ENCODE measurements at regions not wholly inside any gene's neighbourhood (a gene's known extent, or its start where the extent isn't known, plus 50 kb on each side); places are given as distances from the start of the nearest gene placed in this dataset.

DNA sequence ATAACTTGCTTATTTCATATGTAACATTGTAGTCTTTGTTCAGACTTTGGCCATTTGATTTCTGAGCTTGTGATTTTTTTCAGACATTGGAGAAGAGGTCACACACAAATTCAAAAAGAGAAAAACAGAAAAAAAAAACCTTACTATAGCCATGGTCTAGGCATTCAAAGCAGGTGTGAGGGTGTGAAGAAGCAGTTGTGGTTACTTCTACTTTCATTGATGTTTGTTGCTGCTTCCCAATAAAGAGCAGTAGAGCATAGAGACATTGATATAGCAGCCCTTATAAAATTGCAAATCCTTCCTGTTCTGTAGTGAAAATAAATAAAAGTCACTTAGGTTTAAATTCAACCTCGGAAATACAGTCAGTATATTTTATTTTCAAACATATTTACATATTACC lies 671.6 kb downstream of the GRXCR1 start:
- Histone ChIP-seq H3K4me1 (no peaks in the 10 kb centered on the region), H3K27ac (no peak overlapping the region), H3K27me3 (no peaks in the 10 kb centered on the region), H3K9me3 (no peaks in the 10 kb centered on the region), H3K36me3 (no peaks in the 10 kb centered on the region), H3K4me3 (no peak overlapping the region)
- no peak for TF ChIP-seq POLR2A (IDR thresholded peaks at IDR 0.05)
- TF ChIP-seq, protein P1, sequence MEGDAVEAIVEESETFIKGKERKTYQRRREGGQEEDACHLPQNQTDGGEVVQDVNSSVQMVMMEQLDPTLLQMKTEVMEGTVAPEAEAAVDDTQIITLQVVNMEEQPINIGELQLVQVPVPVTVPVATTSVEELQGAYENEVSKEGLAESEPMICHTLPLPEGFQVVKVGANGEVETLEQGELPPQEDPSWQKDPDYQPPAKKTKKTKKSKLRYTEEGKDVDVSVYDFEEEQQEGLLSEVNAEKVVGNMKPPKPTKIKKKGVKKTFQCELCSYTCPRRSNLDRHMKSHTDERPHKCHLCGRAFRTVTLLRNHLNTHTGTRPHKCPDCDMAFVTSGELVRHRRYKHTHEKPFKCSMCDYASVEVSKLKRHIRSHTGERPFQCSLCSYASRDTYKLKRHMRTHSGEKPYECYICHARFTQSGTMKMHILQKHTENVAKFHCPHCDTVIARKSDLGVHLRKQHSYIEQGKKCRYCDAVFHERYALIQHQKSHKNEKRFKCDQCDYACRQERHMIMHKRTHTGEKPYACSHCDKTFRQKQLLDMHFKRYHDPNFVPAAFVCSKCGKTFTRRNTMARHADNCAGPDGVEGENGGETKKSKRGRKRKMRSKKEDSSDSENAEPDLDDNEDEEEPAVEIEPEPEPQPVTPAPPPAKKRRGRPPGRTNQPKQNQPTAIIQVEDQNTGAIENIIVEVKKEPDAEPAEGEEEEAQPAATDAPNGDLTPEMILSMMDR (IDR thresholded peaks at IDR 0.05) = no peak
- intact Hi-C loops (cut with DNase I; ENCODE audit: low total_unique reads) = no loop called here
- DNase-seq = no peak

DNA sequence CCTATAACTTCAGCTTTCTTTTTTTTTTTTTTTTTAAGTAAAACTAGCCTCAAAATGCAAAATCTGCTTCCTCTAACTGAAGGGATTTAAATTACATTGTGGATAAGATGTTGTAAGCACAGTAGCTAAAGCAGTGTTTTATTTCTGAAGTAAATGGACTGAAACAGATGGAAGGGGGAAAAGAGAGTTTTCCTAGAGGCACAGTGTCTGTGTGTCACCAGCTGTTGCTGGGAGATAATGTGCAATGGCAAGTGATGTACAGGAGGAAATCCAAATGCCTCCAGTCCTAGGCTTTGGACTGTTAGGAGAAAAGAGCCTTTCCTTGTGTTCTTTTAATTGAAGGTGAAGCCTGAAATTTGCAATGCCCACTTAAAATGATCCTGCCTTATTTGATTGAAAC lies 672.1 kb downstream of the GRXCR1 start:
- TF ChIP-seq, protein P1 (IDR thresholded peaks at IDR 0.05) = no peak
- TF ChIP-seq POLR2A (IDR thresholded peaks at IDR 0.05) = no peak
- no peaks in the 10 kb centered on the region for H3K4me1 ChIP-seq
- DNase-seq = no peak
- no peak overlapping the region for H3K27ac ChIP-seq
- no peaks in the 10 kb centered on the region for H3K36me3 ChIP-seq
- H3K9me3 ChIP-seq = no peaks in the 10 kb centered on the region
- H3K27me3 ChIP-seq = no peaks in the 10 kb centered on the region
- H3K4me3 ChIP-seq = no peak overlapping the region
- intact Hi-C loops (cut with DNase I; ENCODE audit: low total_unique reads) = no loop called here

DNA sequence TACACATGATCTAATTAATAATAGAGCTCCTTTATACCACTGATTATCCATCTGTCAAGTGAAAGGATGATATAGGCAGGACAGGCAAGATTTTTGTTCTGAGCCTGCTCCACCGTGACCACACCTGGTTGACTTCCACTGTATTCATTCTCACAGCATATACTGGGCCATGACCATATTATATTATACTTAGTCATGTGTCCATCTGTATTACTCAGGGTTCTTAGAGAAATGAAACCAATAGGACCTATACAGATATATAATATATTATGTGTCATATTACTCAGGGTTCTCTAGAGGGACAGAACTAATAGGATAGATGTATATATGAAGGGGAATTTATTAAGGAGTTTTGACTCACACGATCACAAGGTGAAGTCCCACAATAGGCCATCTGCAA lies 675.1 kb downstream of the GRXCR1 start:
- no peak overlapping the region for H3K27ac ChIP-seq
- DNase-seq = no peak
- no peaks in the 10 kb centered on the region for H3K36me3 ChIP-seq
- H3K27me3 ChIP-seq = no peaks in the 10 kb centered on the region
- H3K9me3 ChIP-seq = no peaks in the 10 kb centered on the region
- no peak overlapping the region for H3K4me3 ChIP-seq
- TF ChIP-seq POLR2A (IDR thresholded peaks at IDR 0.05) = no peak
- TF ChIP-seq, protein P1 (IDR thresholded peaks at IDR 0.05) = no peak
- intact Hi-C loops (cut with DNase I; ENCODE audit: low total_unique reads) = no loop called here
- H3K4me1 ChIP-seq = no peaks in the 10 kb centered on the region

DNA sequence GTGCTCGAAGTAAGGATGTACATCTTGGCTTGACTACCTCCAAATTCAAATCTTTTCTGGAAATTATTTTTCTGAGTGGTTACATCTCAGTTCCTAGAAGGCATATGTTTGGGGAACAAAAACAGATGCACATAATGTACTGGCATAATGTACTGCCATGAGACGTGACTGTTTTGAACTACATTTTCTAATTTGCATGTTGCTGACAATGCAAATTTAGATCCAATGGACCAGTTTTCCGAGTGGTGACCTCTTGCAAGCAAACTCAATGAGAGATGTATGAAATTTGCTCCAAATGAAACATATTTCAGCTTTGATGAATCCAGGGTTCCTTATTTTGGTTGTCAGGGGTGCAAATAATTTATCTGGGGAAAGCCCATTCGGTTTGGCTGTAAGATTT lies 694.3 kb downstream of the GRXCR1 start:
- Histone ChIP-seq H3K36me3 (no peaks in the 10 kb centered on the region), H3K9me3 (no peaks in the 10 kb centered on the region), H3K27me3 (no peaks in the 10 kb centered on the region), H3K4me1 (no peaks in the 10 kb centered on the region), H3K4me3 (no peak overlapping the region), H3K27ac (no peak overlapping the region)
- TF ChIP-seq POLR2A (IDR thresholded peaks at IDR 0.05) = no peak
- TF ChIP-seq, protein P1 (IDR thresholded peaks at IDR 0.05) = no peak
- DNase-seq = no peak
- intact Hi-C loops (cut with DNase I; ENCODE audit: low total_unique reads) = no loop called here

DNA sequence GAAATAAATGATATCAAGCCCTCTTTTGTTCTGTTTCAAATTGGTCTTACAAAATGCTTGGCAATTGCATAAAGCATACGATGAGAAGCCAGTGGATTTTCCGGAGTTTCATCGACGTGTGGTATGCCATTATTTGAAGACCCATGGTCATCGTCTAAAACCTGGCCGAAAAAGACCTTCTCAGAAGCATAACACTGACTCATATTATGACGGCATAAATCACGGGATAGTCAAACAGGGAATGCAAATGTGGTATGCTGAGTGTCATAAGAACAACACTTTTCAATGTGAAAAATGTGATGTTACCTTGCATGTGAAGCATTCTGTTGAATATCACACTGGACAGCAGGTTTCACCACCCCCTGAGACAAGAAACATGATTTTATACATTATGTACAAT lies 695.2 kb downstream of the GRXCR1 start:
- no peak for TF ChIP-seq POLR2A (IDR thresholded peaks at IDR 0.05)
- TF ChIP-seq, protein P1 (IDR thresholded peaks at IDR 0.05) = no peak
- no peaks in the 10 kb centered on the region for H3K27me3 ChIP-seq
- H3K27ac ChIP-seq = no peak overlapping the region
- H3K9me3 ChIP-seq = no peaks in the 10 kb centered on the region
- DNase-seq = no peak
- intact Hi-C loops (cut with DNase I; ENCODE audit: low total_unique reads) = no loop called here
- no peak overlapping the region for H3K4me3 ChIP-seq
- no peaks in the 10 kb centered on the region for H3K36me3 ChIP-seq
- no peaks in the 10 kb centered on the region for H3K4me1 ChIP-seq

Data from uterus (tissue), 3 donors.